Mucosa of descending colon (tissue), 3 donors: ENCODE measurements at regions not wholly inside any gene's neighbourhood (a gene's known extent, or its start where the extent isn't known, plus 50 kb on each side); places are given as distances from the start of the nearest gene placed in this dataset.

ENCODE experiments used
- ATAC-seq: fragments of 200-7000 bp; cut with Tn5 transposase; one replicate; pipeline ENCODE4 v1.9.1; 2020; ENCODE audit warnings: mild to moderate bottlenecking, moderate library complexity
- DNase-seq, 3 donors: peaks; one replicate each; pipeline ENCODE4 v3.0.0-alpha.2; 2020
- H3K36me3 ChIP-seq: fragments of 200-600 bp; one replicate; pipeline ENCODE4 v1.8.0; 2021; ENCODE audit warnings: low read depth, mild to moderate bottlenecking
- H3K4me1 ChIP-seq: fragments of 200-600 bp; one replicate; pipeline ENCODE4 v1.8.0; 2021; ENCODE audit warnings: low read depth, mild to moderate bottlenecking
- H3K4me3 ChIP-seq: fragments of 200-600 bp; one replicate; pipeline ENCODE4 v1.8.0; 2021; ENCODE audit warnings: mild to moderate bottlenecking
- H3K9me3 ChIP-seq: fragments of 200-600 bp; one replicate; pipeline ENCODE4 v1.8.0; 2021; ENCODE audit warnings: mild to moderate bottlenecking
- CTCF ChIP-seq: fragments of 200-600 bp; IDR thresholded peaks from one replicate; pipeline ENCODE4 v1.8.0; 2022; ENCODE audit warnings: antibody characterized with exemption, mild to moderate bottlenecking
- intact Hi-C, 2 donors: fragments of 100-400 bp; cut with DNase I in 1 of 2; cut with micrococcal nuclease in 1 of 2; formaldehyde crosslinking; loops; one replicate each; pipeline versions ENCODE4 v1.11.0 to v1.11.1; 2022; cut with DNase I, micrococcal nuclease
- donor health status: DM: no; HTN: no; CAD: no; lungs with moderate emphysema.
- donor health status: DM: no; HTN: no; CAD: no.
- donor health status: DM: no; HTN: yes; CAD: no.

- Histone ChIP-seq H3K4me1 (no peaks in the 10 kb centered on the region), H3K9me3 (peaks cover 20% of the 10 kb centered on the region), H3K4me3 (no peak overlapping the region), H3K36me3 (no peaks in the 10 kb centered on the region)
- no peak for TF ChIP-seq CTCF
- ATAC-seq, result no peak
- no peak for DNase-seq
- intact Hi-C loops, result no loop called here
These were observed 542.2 kb upstream of the EPHA5 start for GRCh38 chr4:66212489-66212888.

- H3K9me3 ChIP-seq, result peaks cover 17% of the 10 kb centered on the region
- TF ChIP-seq CTCF, result no peak
- H3K4me3 ChIP-seq, result no peak overlapping the region
- ATAC-seq (no peak), DNase-seq (no peak)
- H3K36me3 ChIP-seq, result no peaks in the 10 kb centered on the region
- intact Hi-C loops, result no loop called here
- H3K4me1 ChIP-seq, result no peaks in the 10 kb centered on the region
These were observed 534.4 kb upstream of the EPHA5 start for GRCh38 chr4:66204534-66205247.

- peaks cover 12% of the 10 kb centered on the region for H3K9me3 ChIP-seq
- no peaks in the 10 kb centered on the region for H3K36me3 ChIP-seq
- DNase-seq (no peak), ATAC-seq (no peak)
- TF ChIP-seq CTCF, result no peak
- H3K4me3 ChIP-seq, result no peak overlapping the region
- intact Hi-C loops, result no loop called here
- no peaks in the 10 kb centered on the region for H3K4me1 ChIP-seq
These were observed 532.6 kb upstream of the EPHA5 start for GRCh38 chr4:66202870-66203269.

- TF ChIP-seq CTCF, result no peak
- Histone ChIP-seq H3K4me1 (no peaks in the 10 kb centered on the region), H3K9me3 (no peaks in the 10 kb centered on the region), H3K36me3 (no peaks in the 10 kb centered on the region), H3K4me3 (no peak overlapping the region)
- intact Hi-C loops, result no loop called here
- DNase-seq (no peak), ATAC-seq (no peak)
These were observed 527.2 kb upstream of the EPHA5 start for GRCh38 chr4:66197451-66197850.

- Histone ChIP-seq H3K4me3 (no peak overlapping the region), H3K9me3 (no peaks in the 10 kb centered on the region), H3K4me1 (no peaks in the 10 kb centered on the region), H3K36me3 (no peaks in the 10 kb centered on the region)
- DNase-seq, result no peak
- intact Hi-C loops, result no loop called here
- ATAC-seq, result no peak
- TF ChIP-seq CTCF, result no peak
These were observed 523.2 kb upstream of the EPHA5 start for GRCh38 chr4:66193487-66193886.
